GM23338 (cell line): ENCODE measurements at regions not wholly inside any gene's neighbourhood (a gene's known extent, or its start where the extent isn't known, plus 50 kb on each side); places are given as distances from the start of the nearest gene placed in this dataset.

Source experiments
- ATAC-seq: fragments of 200-7000 bp; cut with Tn5 transposase; 3 replicates; pipeline ENCODE4 v1.9.1; 2020
- DNase-seq: peaks from one replicate; pipeline ENCODE4 v3.0.0-alpha.2; 2015; ENCODE audit warnings: low spot score
- H2AFZ ChIP-seq: fragments of 200-600 bp; sonication (generic); 2 replicates; pipeline ENCODE4 v1.8.0; 2016; ENCODE audit warnings: antibody characterized with exemption, mild to moderate bottlenecking, moderate library complexity
- H3F3A ChIP-seq: fragments of 200-600 bp; sonication (generic); replicated peaks from 2 replicates; pipeline ENCODE4 v1.8.0; 2017; ENCODE audit warnings: antibody characterized with exemption, mixed run types, low read depth
- H3K27ac ChIP-seq: fragments of 200-600 bp; sonication (generic); 2 replicates; pipeline ENCODE4 v1.6.1; 2016; ENCODE audit warnings: low read depth
- H3K27me3 ChIP-seq: fragments of 200-600 bp; sonication (generic); 2 replicates; pipeline ENCODE4 v1.8.0; 2016; ENCODE audit warnings: mild to moderate bottlenecking, mixed run types, moderate library complexity; ENCODE audit not compliant: insufficient read depth
- H3K36me3 ChIP-seq: fragments of 200-600 bp; sonication (generic); 2 replicates; pipeline ENCODE4 v1.8.0; 2016; ENCODE audit warnings: mild to moderate bottlenecking; ENCODE audit not compliant: insufficient read depth
- H3K4me1 ChIP-seq: fragments of 200-600 bp; sonication (generic); 2 replicates; pipeline ENCODE4 v1.8.0; 2016; ENCODE audit warnings: mild to moderate bottlenecking, moderate library complexity; ENCODE audit not compliant: insufficient read depth
- H3K4me2 ChIP-seq: fragments of 200-600 bp; sonication (generic); 2 replicates; pipeline ENCODE4 v1.7.1; 2017; ENCODE audit warnings: mixed run types
- H3K4me3 ChIP-seq: fragments of 200-600 bp; sonication (generic); 2 replicates; pipeline ENCODE4 v1.6.1; 2016; ENCODE audit warnings: mixed run types
- H3K79me2 ChIP-seq: fragments of 200-600 bp; sonication (generic); replicated peaks from 2 replicates; pipeline ENCODE4 v1.8.0; 2017; ENCODE audit warnings: mild to moderate bottlenecking; ENCODE audit not compliant: insufficient read depth
- H3K9me2 ChIP-seq: fragments of 200-600 bp; sonication (generic); 2 replicates; pipeline ENCODE4 v1.8.0; 2017; ENCODE audit not compliant: insufficient read depth
- H4K20me1 ChIP-seq: fragments of 200-600 bp; sonication (generic); replicated peaks from 2 replicates; pipeline ENCODE4 v1.8.0; 2017; ENCODE audit warnings: mild to moderate bottlenecking; ENCODE audit not compliant: insufficient read depth
- H3K27ac Mint-ChIP-seq: 2 replicates; pipeline ENCODE4 v1.8.0; 2020; ENCODE audit warnings: inconsistent platforms, mild to moderate bottlenecking, moderate library complexity, mixed read lengths
- H3K27me3 Mint-ChIP-seq: 3 replicates; pipeline ENCODE4 v1.8.0; 2022; ENCODE audit warnings: low read depth, mild to moderate bottlenecking, moderate library complexity, mixed read lengths, inconsistent platforms; ENCODE audit not compliant: insufficient read depth, poor library complexity
- H3K36me3 Mint-ChIP-seq: 3 replicates; pipeline ENCODE4 v1.8.0; 2021; ENCODE audit warnings: low read depth, mild to moderate bottlenecking, inconsistent platforms, moderate library complexity, mixed read lengths
- H3K4me1 Mint-ChIP-seq: 3 replicates; pipeline ENCODE4 v1.8.0; 2020; ENCODE audit warnings: mild to moderate bottlenecking, inconsistent platforms, mixed read lengths
- H3K4me3 Mint-ChIP-seq: 3 replicates; pipeline ENCODE4 v1.8.0; 2021; ENCODE audit warnings: moderate library complexity, mild to moderate bottlenecking, inconsistent platforms, mixed read lengths
- H3K9me3 Mint-ChIP-seq: 3 replicates; pipeline ENCODE4 v1.8.0; 2020; ENCODE audit warnings: moderate library complexity, mild to moderate bottlenecking, inconsistent platforms, mixed read lengths
- CREB1 ChIP-seq: fragments of 250-450 bp; sonication (Bioruptor Pico); IDR thresholded peaks from 2 replicates; pipeline ENCODE4 v1.5.0; 2020; ENCODE audit warnings: low read depth, mild to moderate bottlenecking, moderate library complexity
- EZH2 ChIP-seq: fragments of 200-600 bp; sonication (generic); IDR thresholded peaks from one replicate; pipeline ENCODE4 v1.8.0; 2017; ENCODE audit warnings: antibody characterized with exemption, mild to moderate bottlenecking, low read depth; ENCODE audit not compliant: unreplicated experiment
- JUNB ChIP-seq: IDR thresholded peaks from one replicate; pipeline ENCODE4 v1.6.1; 2016; ENCODE audit warnings: antibody characterized with exemption; ENCODE audit not compliant: unreplicated experiment
- NANOG ChIP-seq: IDR thresholded peaks from 2 replicates; pipeline ENCODE4 v1.6.1; 2016; ENCODE audit warnings: antibody characterized with exemption, borderline replicate concordance
- REST ChIP-seq: IDR thresholded peaks from one replicate; pipeline ENCODE4 v1.6.1; 2018; ENCODE audit warnings: antibody characterized with exemption; ENCODE audit not compliant: unreplicated experiment
- STAT1 ChIP-seq: IDR thresholded peaks from one replicate; pipeline ENCODE4 v1.6.1; 2016; ENCODE audit warnings: antibody characterized with exemption; ENCODE audit not compliant: unreplicated experiment
- ZNF114 ChIP-seq: fragments of 250-450 bp; sonication (Bioruptor Pico); IDR thresholded peaks from 2 replicates; pipeline ENCODE4 v1.5.0; 2020; ENCODE audit warnings: mild to moderate bottlenecking, moderate library complexity
- ZNF331 ChIP-seq: fragments of 250-450 bp; sonication (Bioruptor Pico); IDR thresholded peaks from 2 replicates; pipeline ENCODE4 v1.5.0; 2020; ENCODE audit warnings: low read depth, mild to moderate bottlenecking, moderate library complexity
- ZNF462 ChIP-seq: fragments of 250-450 bp; sonication (Bioruptor Pico); IDR thresholded peaks from 2 replicates; pipeline ENCODE4 v1.5.0; 2020; ENCODE audit warnings: mild to moderate bottlenecking, moderate library complexity
- TF ChIP-seq, protein P1 (sequence below): IDR thresholded peaks from 2 replicates; pipeline ENCODE4 v1.6.1; 2016; ENCODE audit warnings: antibody characterized with exemption

- no peak for TF ChIP-seq REST
Observed at GRCh38 chr2:21571686-21572085, 447.9 kb downstream of the TDRD15 start (continued).

- no peaks in the 10 kb centered on the region for H3K27me3 Mint-ChIP-seq
- H3K27ac Mint-ChIP-seq = no peak overlapping the region
- no peak overlapping the region for H3K4me3 Mint-ChIP-seq
- ATAC-seq = no peak
- no peaks in the 10 kb centered on the region for H3F3A ChIP-seq
- no peaks in the 10 kb centered on the region for H3K9me2 ChIP-seq
- H3K4me1 ChIP-seq = 0 out of 2 replicates have a peak, but pooled peaks cover under 1% of the 10 kb centered on the region
- H3K4me1 Mint-ChIP-seq = peaks cover 4% of the 10 kb centered on the region; the same call in 2 of the 3 replicates
- H3K27ac ChIP-seq = no peak overlapping the region
- H3K4me2 ChIP-seq = no peak overlapping the region
- H2AFZ ChIP-seq = no peak overlapping the region
- H3K9me3 Mint-ChIP-seq = no peaks in the 10 kb centered on the region
- no peaks in the 10 kb centered on the region for H4K20me1 ChIP-seq
- H3K36me3 ChIP-seq = no peaks in the 10 kb centered on the region
- H3K36me3 Mint-ChIP-seq = no peaks in the 10 kb centered on the region; the same call in 2 of the 3 replicates
- no peak for DNase-seq
- H3K27me3 ChIP-seq = no peaks in the 10 kb centered on the region
- no peak overlapping the region for H3K4me3 ChIP-seq
- H3K79me2 ChIP-seq = no peaks in the 10 kb centered on the region
- TF ChIP-seq ZNF462 (CRISPR knock-in tag) = no peak
- no peak for TF ChIP-seq CREB1
- no peak for TF ChIP-seq JUNB
- no peak for TF ChIP-seq REST
- no peak for TF ChIP-seq NANOG
- no peak for TF ChIP-seq ZNF114 (CRISPR knock-in tag)
- TF ChIP-seq, protein P1, sequence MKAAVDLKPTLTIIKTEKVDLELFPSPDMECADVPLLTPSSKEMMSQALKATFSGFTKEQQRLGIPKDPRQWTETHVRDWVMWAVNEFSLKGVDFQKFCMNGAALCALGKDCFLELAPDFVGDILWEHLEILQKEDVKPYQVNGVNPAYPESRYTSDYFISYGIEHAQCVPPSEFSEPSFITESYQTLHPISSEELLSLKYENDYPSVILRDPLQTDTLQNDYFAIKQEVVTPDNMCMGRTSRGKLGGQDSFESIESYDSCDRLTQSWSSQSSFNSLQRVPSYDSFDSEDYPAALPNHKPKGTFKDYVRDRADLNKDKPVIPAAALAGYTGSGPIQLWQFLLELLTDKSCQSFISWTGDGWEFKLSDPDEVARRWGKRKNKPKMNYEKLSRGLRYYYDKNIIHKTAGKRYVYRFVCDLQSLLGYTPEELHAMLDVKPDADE = no peak
- no peak for TF ChIP-seq STAT1
- no peak for TF ChIP-seq ZNF331
- no peak for TF ChIP-seq EZH2
Observed at GRCh38 chr2:21580391-21580790, 456.6 kb downstream of the TDRD15 start.
